GM18508 (cell line): ENCODE measurements at regions not wholly inside any gene's neighbourhood (a gene's known extent, or its start where the extent isn't known, plus 50 kb on each side); places are given as distances from the start of the nearest gene placed in this dataset.

Experiments used
- ATAC-seq: cut with Tn5 transposase; IDR thresholded peaks from one replicate; pipeline ENCODE4 v1.9.1; 2021; ENCODE audit warnings: moderate number of reproducible peaks; ENCODE audit not compliant: insufficient read depth, unreplicated experiment

DNA sequence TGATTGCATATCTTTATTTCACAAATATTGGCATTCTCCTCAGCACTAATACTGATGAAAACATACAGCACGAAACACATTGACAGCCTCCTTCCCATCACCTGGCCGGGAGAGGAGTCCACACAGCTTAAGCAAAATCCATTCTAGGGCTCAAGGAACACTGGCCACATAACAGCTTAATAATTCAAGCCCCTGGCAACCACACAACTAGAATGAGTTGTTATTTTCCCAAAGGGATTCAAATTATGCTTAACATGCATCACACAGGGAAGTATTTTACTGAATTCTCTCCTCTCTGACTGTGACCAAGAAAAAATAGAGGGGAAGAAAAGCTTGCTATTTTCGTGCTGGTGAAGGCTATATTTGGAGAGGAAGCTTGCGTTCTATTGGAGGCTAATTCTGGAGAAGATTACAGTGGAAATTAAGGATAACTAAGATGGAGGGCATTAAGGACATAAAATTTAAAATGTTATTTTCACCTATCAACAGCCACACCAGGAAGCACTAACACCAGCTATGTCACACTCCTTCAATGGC lies 198.5 kb downstream of the ADGRG6 start:
- no peak for ATAC-seq

DNA sequence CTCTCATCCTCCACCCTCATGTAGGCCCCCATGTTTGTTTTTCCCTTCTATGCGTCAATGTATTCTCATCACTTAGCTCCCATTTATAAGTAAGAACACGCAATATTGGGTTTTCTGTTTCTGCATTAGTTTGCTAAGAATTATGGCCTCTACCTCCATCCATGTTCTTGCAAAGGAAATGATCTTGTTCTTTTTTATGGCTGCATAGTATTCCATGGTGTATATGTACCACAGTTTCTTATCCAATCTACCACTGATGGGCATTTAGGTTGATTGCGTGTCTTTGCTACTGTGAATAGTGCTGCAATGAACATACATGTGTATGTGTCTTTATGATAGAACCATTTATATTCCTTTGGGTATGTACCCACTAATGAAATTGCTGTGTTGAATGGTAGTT lies 200.0 kb downstream of the ADGRG6 start:
- ATAC-seq, result no peak

DNA sequence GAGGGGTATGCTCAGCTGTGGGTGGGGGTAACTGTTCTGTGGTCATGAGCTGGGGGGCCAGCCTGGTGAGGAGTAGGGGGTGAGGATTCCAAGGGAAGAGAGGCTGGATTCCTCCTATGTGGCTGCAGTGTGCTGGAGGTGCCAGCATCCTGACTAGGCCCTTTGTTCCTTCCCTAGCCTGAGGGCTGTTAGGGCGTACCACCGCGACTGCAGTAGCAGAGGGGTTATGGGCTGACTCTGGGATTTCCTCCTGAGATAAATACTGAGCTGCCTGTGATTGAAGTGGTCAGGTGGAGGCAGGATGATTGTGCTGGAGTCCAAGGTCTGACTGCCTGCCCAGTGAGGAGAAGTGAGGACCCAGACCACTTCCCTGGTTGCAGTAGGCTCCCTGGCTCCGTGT lies 205.3 kb downstream of the ADGRG6 start:
- no peak for ATAC-seq

DNA sequence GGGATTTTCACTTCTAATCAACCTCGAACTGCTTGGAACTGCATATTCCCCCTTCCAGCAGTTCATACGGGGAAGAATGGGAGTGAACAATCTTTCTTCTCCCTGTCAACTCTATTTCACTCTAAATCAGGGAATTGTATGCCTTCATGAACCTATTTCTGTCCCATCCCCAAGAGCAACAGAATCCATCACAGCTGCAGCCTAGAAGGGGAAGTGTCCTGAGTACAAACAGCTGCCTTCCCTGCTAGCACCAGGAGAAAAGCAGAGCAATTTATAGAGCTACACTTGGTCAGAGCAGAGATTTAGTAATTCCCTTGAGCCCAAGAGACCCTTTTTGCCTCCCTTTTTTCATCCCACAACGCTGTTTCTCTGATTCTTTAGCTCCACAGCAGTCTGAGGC lies 208.4 kb downstream of the ADGRG6 start:
- no peak for ATAC-seq

DNA sequence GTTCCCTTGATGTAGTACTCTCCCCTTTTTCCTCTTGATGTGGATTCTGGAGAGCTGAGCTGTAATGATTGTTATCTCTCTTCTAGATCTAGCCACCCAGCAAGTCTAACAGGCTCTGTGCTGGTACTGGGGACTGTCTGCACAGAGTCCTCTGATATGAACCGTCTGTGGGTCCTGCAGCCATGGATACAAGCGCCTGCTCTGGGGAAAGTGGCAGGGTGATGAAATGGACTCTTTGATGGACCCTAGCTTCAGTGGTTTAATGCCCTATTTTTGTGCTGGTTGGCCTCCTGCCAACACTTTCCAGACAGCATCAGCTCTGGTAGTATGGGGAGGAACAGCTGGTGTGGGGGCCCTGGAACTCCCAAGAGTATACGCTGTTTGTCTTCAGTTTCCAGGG lies 216.3 kb downstream of the ADGRG6 start:
- ATAC-seq, result no peak

DNA sequence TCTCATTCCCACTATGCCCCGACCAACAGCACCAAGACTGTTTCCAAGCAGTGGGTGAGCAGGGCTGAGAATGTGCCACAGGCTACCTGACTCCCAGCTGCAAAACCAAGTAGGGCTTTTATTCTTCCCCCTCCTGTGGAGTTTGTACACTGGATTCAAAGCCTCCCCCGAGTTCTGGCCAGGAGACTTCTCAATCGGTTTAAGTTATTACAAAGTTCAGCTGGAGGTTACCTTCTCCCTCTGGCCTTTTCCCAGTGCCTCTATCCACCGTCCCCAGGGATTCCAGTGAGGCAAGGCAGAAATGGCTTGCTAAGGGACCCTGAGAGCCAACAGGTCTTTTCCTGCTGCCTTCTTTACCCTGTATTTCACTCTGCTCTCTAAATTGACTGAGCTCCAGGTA lies 217.0 kb downstream of the ADGRG6 start:
- ATAC-seq, result no peak

DNA sequence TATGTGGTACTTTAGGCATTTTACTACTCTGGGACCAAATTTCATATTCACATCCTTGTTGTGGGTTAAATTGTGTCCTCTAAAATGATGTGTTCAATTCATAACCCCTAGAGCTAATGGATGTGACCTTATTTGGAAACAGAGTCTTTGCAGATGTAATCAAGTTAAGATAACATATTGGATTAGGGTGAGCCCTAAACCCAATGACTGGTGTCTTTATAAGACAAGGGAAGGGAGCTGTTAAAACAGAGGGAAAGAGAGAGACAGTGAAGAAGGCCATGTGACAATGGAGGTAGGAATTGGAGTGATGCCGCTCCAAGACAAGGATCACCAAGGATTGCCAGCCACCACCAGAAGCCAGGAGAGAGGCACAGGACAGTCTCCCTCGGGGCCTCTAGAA lies 220.0 kb downstream of the ADGRG6 start:
- no peak for ATAC-seq

DNA sequence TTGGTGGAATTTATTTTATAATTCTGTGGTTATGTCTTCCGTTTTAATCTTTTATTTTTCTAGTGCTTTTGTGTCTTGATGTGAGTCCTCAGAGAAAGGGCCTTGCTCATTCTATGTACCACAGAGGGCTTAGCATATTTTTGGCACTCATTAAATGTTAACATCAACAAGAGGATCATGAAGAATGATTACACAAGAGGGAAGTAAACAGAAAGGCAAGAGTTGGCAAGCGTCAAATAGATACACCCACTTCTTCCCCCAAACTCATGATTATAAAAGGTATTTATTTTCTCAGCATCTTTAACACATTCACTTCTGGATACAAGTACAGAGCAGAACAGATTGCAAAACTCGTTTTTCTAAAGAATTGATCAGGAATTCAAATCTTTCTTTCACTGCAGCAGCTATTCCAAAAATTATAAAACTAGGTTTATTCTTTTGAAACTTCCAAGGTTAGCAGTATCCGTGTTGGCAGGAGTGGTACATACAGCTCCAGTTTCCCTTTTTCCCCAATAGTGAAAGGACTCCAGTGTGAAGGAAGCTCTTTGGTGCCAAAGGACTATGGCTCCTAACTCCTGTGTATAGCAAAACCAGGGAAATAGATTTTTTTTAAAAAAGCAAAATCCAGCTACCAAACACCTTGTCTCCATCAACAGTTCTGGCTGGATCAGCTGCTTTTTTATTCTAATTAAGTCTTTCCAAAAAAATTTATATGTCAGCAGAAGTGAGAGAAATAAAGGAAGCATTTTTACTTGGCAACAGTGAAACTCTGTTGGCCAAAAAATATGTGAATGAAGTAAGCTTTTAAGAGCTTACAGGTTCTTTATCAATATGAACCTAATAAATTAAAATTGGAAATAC lies 221.9 kb downstream of the ADGRG6 start:
- ATAC-seq, result no peak

DNA sequence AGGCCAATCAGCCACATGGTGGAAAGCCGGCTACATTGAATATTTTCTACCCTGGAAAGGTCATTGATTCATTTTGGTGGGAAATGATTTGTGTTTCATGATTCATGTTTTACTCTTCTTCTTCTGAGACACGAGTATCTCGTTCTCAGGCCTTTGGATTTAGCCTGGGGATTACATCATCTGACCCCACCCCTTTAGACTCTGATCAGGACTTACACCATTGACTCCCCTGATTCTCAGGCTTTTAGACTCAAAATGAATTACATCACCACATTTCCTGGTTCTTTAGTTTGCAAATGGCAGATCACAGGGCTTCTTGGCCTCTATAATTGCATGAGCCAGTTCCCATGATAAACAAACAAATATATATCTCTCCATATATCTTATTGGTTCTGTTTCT lies 228.8 kb downstream of the ADGRG6 start:
- ATAC-seq, result no peak

DNA sequence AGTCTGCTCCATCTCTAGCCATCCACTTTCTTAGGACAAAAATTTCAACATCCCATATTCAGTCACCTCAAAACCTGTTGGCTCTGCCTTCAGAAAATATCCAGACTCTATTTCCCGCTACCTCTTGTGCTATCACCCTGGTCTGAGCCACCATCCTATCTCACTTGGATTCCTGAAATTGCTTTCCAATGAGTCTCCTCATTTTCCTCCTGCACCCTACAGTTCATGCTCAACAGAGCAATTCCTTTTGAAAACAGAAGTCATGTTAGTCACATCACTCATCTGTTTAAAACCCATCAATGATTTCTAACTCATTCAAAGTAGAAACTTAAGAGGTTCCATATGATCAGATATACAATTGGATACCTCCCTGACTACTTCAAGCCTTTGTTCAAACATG lies 229.9 kb downstream of the ADGRG6 start:
- no peak for ATAC-seq

DNA sequence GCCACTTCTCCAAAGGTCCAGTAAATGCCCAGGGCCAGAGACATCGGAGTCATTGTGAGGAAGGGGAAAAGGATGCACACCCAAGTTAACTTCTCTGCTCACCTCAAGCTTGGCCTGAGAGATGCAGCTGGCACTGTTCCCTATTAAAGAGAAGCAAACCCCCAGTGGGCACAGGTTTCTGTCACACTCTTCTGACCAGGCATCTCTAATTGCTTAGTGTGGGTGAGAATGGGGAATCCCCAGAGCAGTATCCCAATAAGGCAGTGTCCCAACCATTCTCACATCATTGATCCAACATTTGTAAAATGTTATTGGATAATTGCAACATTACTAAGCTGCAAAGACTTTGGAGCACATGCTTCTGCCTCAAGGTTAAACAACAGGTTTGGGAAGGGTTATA lies 232.3 kb downstream of the ADGRG6 start:
- no peak for ATAC-seq

DNA sequence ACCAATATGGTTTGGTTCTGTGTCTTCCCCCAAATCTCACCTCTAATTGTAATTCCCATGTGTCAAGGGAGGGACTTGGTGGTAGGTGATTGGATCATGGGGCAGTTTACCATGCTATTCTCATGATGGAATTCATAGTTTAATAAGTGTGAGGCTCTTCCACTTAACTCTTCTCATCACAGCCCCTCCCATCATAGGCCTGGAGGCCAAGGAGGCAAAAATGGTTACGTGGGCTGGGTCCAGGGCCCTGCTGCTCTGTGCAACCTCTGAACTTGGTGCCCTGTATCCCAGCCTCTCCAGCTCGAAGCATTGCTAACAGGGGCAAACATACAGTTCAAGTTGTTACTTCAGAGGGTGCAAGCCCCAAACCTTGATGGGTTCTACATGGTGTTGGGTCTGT lies 232.7 kb downstream of the ADGRG6 start:
- no peak for ATAC-seq

DNA sequence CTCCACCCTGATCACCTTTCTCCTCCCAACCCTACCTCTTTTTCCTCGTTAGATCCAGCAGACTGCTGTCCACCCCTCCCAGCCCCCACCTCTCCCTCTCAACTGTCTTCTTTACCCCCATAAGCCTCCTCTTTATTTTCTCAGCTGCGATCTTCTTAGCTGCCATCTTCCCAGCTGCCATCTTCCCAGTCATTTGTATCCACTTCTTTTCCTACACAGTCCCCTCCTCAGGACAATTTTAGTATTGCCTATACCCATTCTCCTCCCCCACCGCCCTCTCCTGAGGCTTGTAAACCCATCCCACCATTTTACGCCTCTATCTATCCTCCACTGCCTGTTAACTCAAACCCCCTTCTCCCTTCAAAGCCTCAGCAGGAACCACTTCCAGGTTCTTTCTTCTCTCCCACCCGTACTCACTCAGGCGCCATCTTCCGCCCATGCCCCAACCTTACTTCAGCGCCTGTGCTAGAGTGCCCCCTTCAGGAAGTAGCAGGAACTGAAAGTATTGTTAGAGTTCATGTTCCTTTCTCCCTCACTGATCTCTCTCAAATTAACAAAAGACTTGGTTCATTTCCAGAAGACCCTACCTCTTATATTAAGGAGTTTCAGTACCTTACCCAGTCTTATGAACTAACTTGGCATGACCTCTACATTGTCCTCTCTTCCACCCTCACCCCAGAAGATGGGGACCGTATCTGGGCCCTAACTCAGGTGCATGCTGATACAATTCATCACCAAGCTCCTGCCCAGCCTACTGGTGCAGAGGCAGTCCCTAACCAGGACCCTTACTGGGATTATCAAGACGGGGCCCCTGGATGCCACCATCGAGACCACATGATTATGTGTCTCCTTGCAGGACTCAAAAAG lies 236.0 kb downstream of the ADGRG6 start:
- ATAC-seq, result no peak

DNA sequence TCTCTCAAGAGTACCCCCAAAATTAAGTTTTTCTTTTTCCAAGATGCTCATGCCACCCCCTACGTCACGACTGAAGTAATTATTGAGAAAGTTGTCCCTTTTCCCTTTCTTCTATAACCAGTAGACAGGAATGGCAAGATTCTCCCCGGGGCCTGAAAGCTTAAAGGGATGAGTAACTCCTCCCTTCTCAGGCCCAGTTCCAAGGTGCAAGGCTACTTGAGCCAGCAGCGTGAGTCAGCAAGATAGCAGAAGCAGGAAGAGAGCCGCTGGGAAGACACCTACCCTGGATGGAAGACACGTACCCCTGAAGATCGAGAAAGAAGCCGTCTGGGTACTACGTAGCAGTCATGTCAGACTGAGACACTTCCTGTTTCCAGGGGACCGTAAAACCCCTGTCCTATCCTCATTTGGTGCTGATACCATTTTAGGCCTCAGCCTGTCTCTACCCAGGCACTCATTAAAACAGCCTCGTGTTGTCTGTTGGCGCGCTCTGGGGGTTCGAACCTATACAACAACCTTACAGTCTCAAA lies 241.0 kb downstream of the ADGRG6 start:
- no peak for ATAC-seq

DNA sequence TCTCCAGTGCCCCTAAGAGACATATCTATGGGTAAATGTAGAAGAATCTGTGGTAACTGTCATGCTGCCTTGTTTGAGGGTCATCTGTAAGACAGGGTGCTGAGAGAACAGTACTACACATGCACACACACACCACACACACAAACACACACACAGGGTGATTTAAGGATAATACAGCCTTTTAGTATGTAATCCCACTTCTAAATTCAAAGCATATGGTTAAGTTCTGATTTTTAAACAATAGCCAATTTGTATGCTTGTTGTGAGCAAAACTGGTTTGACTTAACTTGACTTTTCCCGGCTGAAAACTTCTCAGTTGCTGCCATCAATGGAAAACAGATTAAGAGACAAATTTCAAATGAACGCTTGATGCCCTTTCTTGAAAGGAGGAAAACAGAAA lies 241.8 kb downstream of the ADGRG6 start:
- no peak for ATAC-seq

DNA sequence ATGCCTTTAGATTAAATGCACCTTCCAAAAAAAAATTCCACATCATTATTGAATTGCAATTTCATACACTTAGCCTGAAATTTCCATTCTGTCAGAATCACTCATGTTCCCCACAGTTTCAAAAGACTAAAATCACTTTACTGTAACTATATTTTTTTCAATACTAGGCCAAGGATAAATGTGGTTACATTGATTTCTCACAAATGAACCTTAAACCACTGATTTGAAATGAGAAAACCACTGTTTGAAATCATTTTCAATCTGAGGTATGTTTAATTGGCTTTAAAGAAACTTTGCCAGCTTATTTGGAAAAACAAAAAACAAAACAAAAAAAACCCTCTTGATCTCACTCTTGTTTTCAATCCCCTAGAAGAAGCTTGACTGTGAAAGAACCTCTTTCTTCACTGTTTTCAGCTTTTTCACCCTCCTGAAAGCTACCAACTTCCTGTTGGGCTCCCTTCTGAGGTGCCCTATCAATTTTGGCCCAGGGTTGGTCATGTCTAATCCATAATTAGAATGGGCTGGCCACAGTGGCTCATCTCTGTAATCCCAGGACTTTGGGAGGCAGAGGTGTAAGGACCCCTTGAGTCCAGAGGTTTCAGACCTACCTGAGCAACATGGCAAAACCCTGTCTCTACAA lies 242.5 kb downstream of the ADGRG6 start:
- ATAC-seq, result no peak

DNA sequence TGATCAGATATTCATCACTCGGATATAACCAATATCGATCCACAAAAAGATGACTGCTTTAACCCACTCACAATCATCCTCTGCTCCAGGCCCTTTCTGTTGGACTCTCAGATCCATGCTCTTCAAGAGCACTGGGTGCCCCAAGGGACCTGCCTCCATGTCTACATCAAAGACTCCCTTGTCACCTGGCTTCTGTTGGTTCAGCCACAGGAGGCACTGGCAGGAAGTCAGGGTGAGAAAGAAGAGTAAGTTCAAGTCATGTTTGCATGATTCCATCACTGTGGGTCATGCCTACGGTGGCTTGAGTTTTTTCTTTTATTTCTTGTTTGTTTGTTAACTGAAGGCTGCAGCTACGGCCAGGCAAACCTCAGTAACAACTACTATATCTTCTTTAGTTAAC lies 243.3 kb downstream of the ADGRG6 start:
- ATAC-seq, result no peak

DNA sequence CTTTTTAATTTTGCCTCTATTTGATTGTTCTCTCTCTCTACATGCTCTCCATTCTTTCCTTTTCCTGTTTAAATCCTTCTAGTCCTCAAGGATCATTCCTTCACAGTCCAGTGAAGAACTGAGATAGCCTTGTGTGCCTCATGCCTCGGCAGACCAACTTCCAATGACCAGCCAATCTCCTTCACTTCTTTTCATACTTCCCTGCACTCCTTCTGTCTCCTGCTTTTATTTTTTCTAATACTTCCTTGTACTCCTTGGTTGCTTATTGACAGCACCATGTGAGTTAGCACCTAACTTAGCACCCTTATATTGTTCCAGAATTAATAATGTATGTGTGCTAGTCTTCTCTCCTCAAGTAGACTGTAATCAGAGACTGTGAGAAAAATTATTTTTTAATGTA lies 246.8 kb downstream of the ADGRG6 start:
- ATAC-seq, result no peak

DNA sequence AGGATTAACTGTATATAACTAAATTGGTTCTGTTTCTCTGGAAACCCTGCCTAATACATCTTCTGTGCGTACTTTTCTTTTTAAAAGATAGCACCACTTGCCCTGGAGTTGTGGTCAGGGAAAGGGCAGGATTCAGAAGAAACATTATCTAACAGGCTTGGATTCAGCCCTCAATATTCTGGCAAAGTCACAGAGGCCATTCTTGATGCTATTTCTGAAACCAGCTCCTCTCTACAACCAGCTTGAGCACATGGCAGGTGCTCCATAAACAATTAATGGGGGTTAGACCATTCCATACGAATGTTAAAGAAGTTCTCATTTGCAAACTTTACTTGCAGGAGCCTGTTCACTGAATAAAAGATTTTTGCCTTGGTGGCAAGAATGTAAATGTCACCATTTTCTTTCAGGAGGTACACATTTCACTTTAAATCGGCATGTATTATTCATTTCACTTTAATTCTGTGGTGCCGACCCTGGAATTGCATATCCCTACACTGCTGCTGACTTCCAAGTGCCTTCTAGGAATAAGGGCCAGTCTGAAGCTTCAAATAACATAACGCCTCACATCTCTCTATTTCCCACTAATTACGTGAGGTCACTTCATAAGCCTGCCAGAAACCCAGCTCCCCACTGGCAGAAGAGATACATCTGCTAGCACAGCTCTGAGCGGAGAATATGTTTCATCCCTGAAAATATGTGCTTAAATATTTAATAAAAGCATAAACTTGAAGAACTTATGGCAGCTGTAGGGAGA lies 248.7 kb downstream of the ADGRG6 start:
- no peak for ATAC-seq

DNA sequence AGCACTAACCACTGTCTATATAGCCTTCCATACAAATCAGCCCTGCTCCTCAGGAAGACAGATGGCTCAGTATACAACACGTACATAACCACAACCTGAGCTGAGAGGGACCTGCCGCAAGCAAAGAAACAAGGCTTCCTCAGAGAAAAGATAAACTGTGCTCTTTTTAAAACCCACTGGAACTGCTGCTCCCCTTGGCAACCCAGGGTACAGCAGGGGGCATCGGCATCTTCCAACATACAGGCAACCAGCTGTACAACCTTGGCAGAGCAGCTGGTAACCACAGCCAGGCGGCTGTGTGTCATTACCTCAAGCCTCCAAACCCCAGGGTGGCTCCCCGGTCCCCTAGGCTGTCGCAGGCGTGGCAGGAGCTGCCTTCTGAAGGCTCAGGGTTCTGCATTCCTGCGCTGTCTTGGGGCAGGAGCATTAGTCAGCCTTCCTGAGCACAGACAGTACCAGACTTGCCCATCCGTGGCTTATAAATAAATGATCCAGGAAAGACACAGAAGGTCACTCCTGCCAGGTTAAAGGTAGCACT lies 249.5 kb downstream of the ADGRG6 start:
- ATAC-seq, result no peak
